CD14-positive monocyte (primary cell): ENCODE measurements at regions not wholly inside any gene's neighbourhood (a gene's known extent, or its start where the extent isn't known, plus 50 kb on each side); places are given as distances from the start of the nearest gene placed in this dataset. TPM values are rescaled to one million over a fixed set of nuclear protein-coding genes. Genes with fewer than 3 reads are reported as not detected.

Experiments
- DNase-seq, 3 donors: peaks; one replicate each; pipeline ENCODE4 v3.0.0-alpha.2; 2011 to 2022
- H2AFZ ChIP-seq: 2 replicates; pipeline ENCODE4 v1.6.0; 2012; ENCODE audit warnings: mild to moderate bottlenecking, low read depth, low read length, inconsistent platforms; ENCODE audit not compliant: insufficient read depth, poor library complexity, severe bottlenecking
- H3K27ac ChIP-seq, 2 donors: 1 replicate in 1 of 2; 2 replicates in 1 of 2; pipeline ENCODE4 v1.5.1; 2012 to 2013; ENCODE audit warnings: low read length in 2 of 2, control low read depth in 1 of 2, inconsistent platforms in 1 of 2, low read depth in 1 of 2, mild to moderate bottlenecking in 1 of 2
- H3K27me3 ChIP-seq, 2 donors: one replicate each; pipeline versions ENCODE4 v1.6.0 to v1.6.1; 2011 to 2013; ENCODE audit warnings: low read length in 2 of 2; ENCODE audit not compliant: control insufficient read depth in 2 of 2, insufficient read depth in 2 of 2
- H3K36me3 ChIP-seq, 2 donors: replicated peaks in 1 of 2; 1 replicate in 1 of 2; 2 replicates in 1 of 2; pipeline versions ENCODE4 v1.5.1 to v1.6.1; 2012 to 2013; ENCODE audit warnings: low read length in 2 of 2, control low read depth in 1 of 2, inconsistent platforms in 1 of 2, mild to moderate bottlenecking in 1 of 2; ENCODE audit not compliant: insufficient read depth in 2 of 2, control insufficient read depth in 1 of 2
- H3K4me1 ChIP-seq, 2 donors: 1 replicate in 1 of 2; 2 replicates in 1 of 2; pipeline versions ENCODE4 v1.5.1 to v1.6.1; 2012 to 2013; ENCODE audit warnings: low read length in 2 of 2, control low read depth in 1 of 2, inconsistent platforms in 1 of 2, mild to moderate bottlenecking in 1 of 2, moderate library complexity in 1 of 2; ENCODE audit not compliant: insufficient read depth in 2 of 2, control insufficient read depth in 1 of 2
- H3K4me2 ChIP-seq: replicated peaks from 2 replicates; pipeline ENCODE3; 2012; ENCODE audit warnings: low read length, moderate library complexity, mild to moderate bottlenecking; ENCODE audit not compliant: poor library complexity, severe bottlenecking; ENCODE audit errors: extremely low read depth
- H3K4me3 ChIP-seq, 3 experiments: fragments of 200-600 bp in 1 of 3; sonication (generic) in 1 of 3; replicated peaks in 1 of 3; 1 replicate in 2 of 3; 2 replicates in 1 of 3; pipeline ENCODE4 v1.5.1; 2011 to 2013; ENCODE audit warnings: low read length in 3 of 3, mild to moderate bottlenecking in 3 of 3, control low read depth in 2 of 3, low read depth in 2 of 3, inconsistent platforms in 1 of 3, moderate library complexity in 1 of 3
- H3K79me2 ChIP-seq: 2 replicates; pipeline ENCODE4 v1.6.0; 2012; ENCODE audit warnings: mild to moderate bottlenecking, control low read depth, inconsistent platforms, low read length, moderate library complexity; ENCODE audit not compliant: insufficient read depth
- H3K9ac ChIP-seq: 2 replicates; pipeline ENCODE4 v1.6.0; 2017; ENCODE audit warnings: low read length, mild to moderate bottlenecking; ENCODE audit not compliant: insufficient read depth, poor library complexity, severe bottlenecking
- H3K9me3 ChIP-seq, 2 donors: replicated peaks in 1 of 2; 1 replicate in 1 of 2; 2 replicates in 1 of 2; pipeline versions ENCODE4 v1.5.1 to v1.6.1; 2012 to 2013; ENCODE audit warnings: low read length in 2 of 2, control low read depth in 1 of 2; ENCODE audit not compliant: control insufficient read depth in 1 of 2, insufficient read depth in 1 of 2
- H4K20me1 ChIP-seq: 2 replicates; pipeline ENCODE4 v1.6.0; 2012; ENCODE audit warnings: mild to moderate bottlenecking, low read length, control low read depth, moderate library complexity; ENCODE audit not compliant: insufficient read depth
- H3K27ac Mint-ChIP-seq, 7 donors: one replicate each; pipeline ENCODE4 v1.8.0; 2020; ENCODE audit warnings: mild to moderate bottlenecking in 7 of 7, mixed read lengths in 7 of 7, moderate library complexity in 6 of 7, inconsistent platforms in 2 of 7
- H3K27me3 Mint-ChIP-seq, 3 donors: one replicate each; pipeline ENCODE4 v1.8.0; 2021 to 2022; ENCODE audit warnings: low read depth in 3 of 3, mild to moderate bottlenecking in 3 of 3, mixed read lengths in 3 of 3, moderate library complexity in 3 of 3, inconsistent platforms in 1 of 3
- H3K36me3 Mint-ChIP-seq, 2 donors: one replicate each; pipeline ENCODE4 v1.8.0; 2020; ENCODE audit warnings: mixed read lengths in 2 of 2, inconsistent platforms in 1 of 2, mild to moderate bottlenecking in 1 of 2
- H3K4me1 Mint-ChIP-seq: one replicate; pipeline ENCODE4 v1.8.0; 2020; ENCODE audit warnings: mild to moderate bottlenecking, mixed read lengths
- H3K4me3 Mint-ChIP-seq, 2 donors: one replicate each; pipeline ENCODE4 v1.8.0; 2020; ENCODE audit warnings: mild to moderate bottlenecking in 2 of 2, mixed read lengths in 2 of 2, moderate library complexity in 1 of 2
- H3K9me3 Mint-ChIP-seq, 7 donors: one replicate each; pipeline ENCODE4 v1.8.0; 2020 to 2022; ENCODE audit warnings: mixed read lengths in 7 of 7, mild to moderate bottlenecking in 6 of 7, moderate library complexity in 6 of 7, inconsistent platforms in 2 of 7
- CTCF ChIP-seq: fragments of 200-600 bp; IDR thresholded peaks from one replicate; pipeline ENCODE4 v1.8.0; 2022; ENCODE audit warnings: antibody characterized with exemption, mild to moderate bottlenecking
- WGBS: methylation state at CpG from one replicate; pipeline ENCODE4 v1.1.5; 2013; ENCODE audit warnings: missing lambda C conversion rate; ENCODE audit not compliant: insufficient coverage; 5-methylcytosine and 5-hydroxymethylcytosine counted together
- intact Hi-C, 2 donors: fragments of 100-400 bp; cut with micrococcal nuclease; formaldehyde crosslinking; loops; one replicate each; pipeline versions ENCODE4 v1.15.0 to v1.15.1; 2023
- small RNA-seq: library from RNA; depleted of rRNA; stranded (forward); fragments of <200 nt; gene quantifications from one replicate; pipeline ENCODE3, GENCODE V24; 2012; ENCODE audit warnings: low read depth; ENCODE audit not compliant: insufficient read length

- 60% methylated on average over 1 of the region's 2 CpGs for WGBS
- no peaks in the 10 kb centered on the region for H3K4me1 ChIP-seq
- Mint-ChIP-seq H3K36me3 (no peaks in the 10 kb centered on the region), H3K9me3 (peaks cover 0 to 7% (median 2%) of the 10 kb centered on the region in 7 donors), H3K4me1 (no peaks in the 10 kb centered on the region), H3K27me3 (peaks cover 0 to 7% (median 2%) of the 10 kb centered on the region in 3 donors), H3K27ac (no peak overlapping the region), H3K4me3 (no peak overlapping the region)
- no peak overlapping the region for H3K4me2 ChIP-seq
- no peak overlapping the region for H3K27ac ChIP-seq
- no peak for DNase-seq
- H3K79me2 ChIP-seq, result no peaks in the 10 kb centered on the region
- H3K27me3 ChIP-seq, result no peaks in the 10 kb centered on the region
- no peak for TF ChIP-seq CTCF
- H3K4me3 ChIP-seq, result no peak overlapping the region
- H2AFZ ChIP-seq, result no peak overlapping the region
- H3K9me3 ChIP-seq, result peaks cover 0 to 3% of the 10 kb centered on the region in 2 donors
- intact Hi-C loops, result no loop called here
- H4K20me1 ChIP-seq, result no peaks in the 10 kb centered on the region
- H3K9ac ChIP-seq, result no peak overlapping the region
- H3K36me3 ChIP-seq, result no peaks in the 10 kb centered on the region
These were observed 55.8 kb upstream of the NR2F2 start for GRCh38 chr15:96274698-96275097.

GRCh38 chr15:96276438-96277210 is 53.9 kb upstream of the NR2F2 start:
- Mint-ChIP-seq H3K36me3 (no peaks in the 10 kb centered on the region), H3K27ac (no peak overlapping the region), H3K9me3 (peaks cover 0 to 14% (median 5%) of the 10 kb centered on the region in 7 donors), H3K4me1 (no peaks in the 10 kb centered on the region), H3K27me3 (peaks cover 0 to 7% (median 2%) of the 10 kb centered on the region in 3 donors), H3K4me3 (no peak overlapping the region)
- no peaks in the 10 kb centered on the region for H4K20me1 ChIP-seq
- no peak overlapping the region for H2AFZ ChIP-seq
- peaks cover 5 to 7% of the 10 kb centered on the region in 2 donors for H3K9me3 ChIP-seq
- H3K27me3 ChIP-seq, result no peaks in the 10 kb centered on the region
- H3K4me1 ChIP-seq, result no peaks in the 10 kb centered on the region
- 100% methylated on average over 3 of the region's 4 CpGs for WGBS
- intact Hi-C loops, result no loop called here
- DNase-seq, result no peak
- no peak for TF ChIP-seq CTCF
- H3K36me3 ChIP-seq, result no peaks in the 10 kb centered on the region
- H3K4me2 ChIP-seq, result no peak overlapping the region
- no peak overlapping the region for H3K4me3 ChIP-seq
- no peaks in the 10 kb centered on the region for H3K79me2 ChIP-seq
- no peak overlapping the region for H3K27ac ChIP-seq
- no peak overlapping the region for H3K9ac ChIP-seq

Small RNA genes in the stretch of these regions (small RNA-seq; reads per million reads assigned to genes)
- gene AC012409.4 (not detected), gene RNU2-3P (6.4 reads per million, percentile 60 among the genes with 10 or more reads in this experiment)
